ENCODE measurements at regions not wholly inside any gene's neighbourhood (a gene's known extent, or its start where the extent isn't known, plus 50 kb on each side); places are given as distances from the start of the nearest gene placed in this dataset.

- no peak for DNase-seq (ENCODE audit: low spot score)
- Histone ChIP-seq H3K27me3 (no peaks in the 10 kb centered on the region), H3K9me3 (no peaks in the 10 kb centered on the region), H3K4me3 (no peak overlapping the region), H3K27ac (no peak overlapping the region), H3K4me1 (no peaks in the 10 kb centered on the region), H3K36me3 (no peaks in the 10 kb centered on the region)
- TF ChIP-seq, protein P1, sequence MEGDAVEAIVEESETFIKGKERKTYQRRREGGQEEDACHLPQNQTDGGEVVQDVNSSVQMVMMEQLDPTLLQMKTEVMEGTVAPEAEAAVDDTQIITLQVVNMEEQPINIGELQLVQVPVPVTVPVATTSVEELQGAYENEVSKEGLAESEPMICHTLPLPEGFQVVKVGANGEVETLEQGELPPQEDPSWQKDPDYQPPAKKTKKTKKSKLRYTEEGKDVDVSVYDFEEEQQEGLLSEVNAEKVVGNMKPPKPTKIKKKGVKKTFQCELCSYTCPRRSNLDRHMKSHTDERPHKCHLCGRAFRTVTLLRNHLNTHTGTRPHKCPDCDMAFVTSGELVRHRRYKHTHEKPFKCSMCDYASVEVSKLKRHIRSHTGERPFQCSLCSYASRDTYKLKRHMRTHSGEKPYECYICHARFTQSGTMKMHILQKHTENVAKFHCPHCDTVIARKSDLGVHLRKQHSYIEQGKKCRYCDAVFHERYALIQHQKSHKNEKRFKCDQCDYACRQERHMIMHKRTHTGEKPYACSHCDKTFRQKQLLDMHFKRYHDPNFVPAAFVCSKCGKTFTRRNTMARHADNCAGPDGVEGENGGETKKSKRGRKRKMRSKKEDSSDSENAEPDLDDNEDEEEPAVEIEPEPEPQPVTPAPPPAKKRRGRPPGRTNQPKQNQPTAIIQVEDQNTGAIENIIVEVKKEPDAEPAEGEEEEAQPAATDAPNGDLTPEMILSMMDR (IDR thresholded peaks at IDR 0.05): no peak
Measured at GRCh38 chr16:60271025-60271771, 1537.1 kb upstream of the GOT2 start.

DNA sequence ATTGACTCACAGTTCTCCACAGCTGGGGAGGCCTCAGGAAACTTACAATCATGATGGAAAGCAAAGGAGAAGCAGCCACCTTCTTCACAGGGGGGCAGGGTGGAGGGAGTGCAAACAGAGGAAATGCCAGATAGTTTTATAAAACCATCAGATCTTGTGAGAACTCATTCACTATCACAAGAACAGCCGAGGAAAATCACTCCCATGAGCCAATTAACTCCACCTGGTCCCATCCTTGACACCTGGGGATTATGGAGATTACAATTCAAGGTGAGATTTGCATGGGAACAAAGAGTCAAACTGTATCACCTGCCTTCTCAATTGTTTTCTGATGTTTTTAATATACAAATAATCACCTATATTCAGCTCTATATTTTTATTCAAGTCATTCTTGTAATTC is 1527.3 kb upstream of the GOT2 start:
- DNase-seq (ENCODE audit: low spot score): no peak

GRCh38 chr16:60259956-60260355 is 1525.8 kb upstream of the GOT2 start:
- no peaks in the 10 kb centered on the region for H3K36me3 ChIP-seq
- TF ChIP-seq, protein P1 (IDR thresholded peaks at IDR 0.05): no peak
- no peaks in the 10 kb centered on the region for H3K27me3 ChIP-seq
- no peak overlapping the region for H3K27ac ChIP-seq
- H3K4me1 ChIP-seq: no peaks in the 10 kb centered on the region
- H3K9me3 ChIP-seq: no peaks in the 10 kb centered on the region
- H3K4me3 ChIP-seq: no peak overlapping the region
- DNase-seq (ENCODE audit: low spot score): no peak

More for the DNA sequence above, 1527.3 kb upstream of the GOT2 start:
- Histone ChIP-seq H3K4me3 (no peak overlapping the region), H3K27ac (no peak overlapping the region), H3K36me3 (no peaks in the 10 kb centered on the region), H3K4me1 (no peaks in the 10 kb centered on the region), H3K27me3 (no peaks in the 10 kb centered on the region), H3K9me3 (no peaks in the 10 kb centered on the region)
- TF ChIP-seq, protein P1 (IDR thresholded peaks at IDR 0.05): no peak

- Histone ChIP-seq H3K4me1 (no peaks in the 10 kb centered on the region), H3K36me3 (no peaks in the 10 kb centered on the region), H3K27me3 (no peaks in the 10 kb centered on the region), H3K9me3 (no peaks in the 10 kb centered on the region), H3K4me3 (no peak overlapping the region), H3K27ac (no peak overlapping the region)
- TF ChIP-seq, protein P1 (IDR thresholded peaks at IDR 0.05): no peak
- no peak for DNase-seq (ENCODE audit: low spot score)
Measured at GRCh38 chr16:60246086-60246485, 1512.0 kb upstream of the GOT2 start.

GRCh38 chr16:60241671-60242070 is 1507.6 kb upstream of the GOT2 start:
- H3K27ac ChIP-seq: no peak overlapping the region

More at GRCh38 chr16:60241671-60242070, 1507.6 kb upstream of the GOT2 start:
- DNase-seq (ENCODE audit: low spot score): no peak
- Histone ChIP-seq H3K36me3 (no peaks in the 10 kb centered on the region), H3K27me3 (no peaks in the 10 kb centered on the region), H3K9me3 (no peaks in the 10 kb centered on the region), H3K4me1 (no peaks in the 10 kb centered on the region), H3K4me3 (no peak overlapping the region)
- TF ChIP-seq, protein P1 (IDR thresholded peaks at IDR 0.05): no peak
